Urothelium cell line (cell line): ENCODE measurements at regions not wholly inside any gene's neighbourhood (a gene's known extent, or its start where the extent isn't known, plus 50 kb on each side); places are given as distances from the start of the nearest gene placed in this dataset.

Source experiments
- DNase-seq: peaks from one replicate; pipeline ENCODE4 v3.0.0; 2011; ENCODE audit warnings: low spot score, mixed read lengths
- FAIRE-seq: peaks from 2 replicates; lab custom pipeline; 2011; peaks lifted over from hg19 to GRCh38; lab: Jason Lieb, UNC

GRCh38 chr14:94998110-94998509, 159.2 kb downstream of the DICER1 start:
- DNase-seq (no peak), FAIRE-seq (no peak)

GRCh38 chr14:94995551-94995950, 161.8 kb downstream of the DICER1 start:
- DNase-seq (no peak), FAIRE-seq (no peak)

GRCh38 chr14:94994245-94994644, 163.1 kb downstream of the DICER1 start:
- FAIRE-seq: no peak

GRCh38 chr14:94992046-94992445, 165.3 kb downstream of the DICER1 start:
- FAIRE-seq: no peak
- no peak for DNase-seq

More at GRCh38 chr14:94994245-94994644, 163.1 kb downstream of the DICER1 start:
- DNase-seq: no peak

GRCh38 chr14:94989946-94990345, 167.4 kb downstream of the DICER1 start:
- no peak for DNase-seq
- no peak for FAIRE-seq

GRCh38 chr14:94989417-94989816, 167.9 kb downstream of the DICER1 start:
- FAIRE-seq (no peak), DNase-seq (no peak)

GRCh38 chr14:94987409-94987808, 169.9 kb downstream of the DICER1 start:
- no peak for FAIRE-seq

GRCh38 chr14:94979891-94980290, 177.4 kb downstream of the DICER1 start:
- DNase-seq (no peak), FAIRE-seq (no peak)

More at GRCh38 chr14:94987409-94987808, 169.9 kb downstream of the DICER1 start:
- no peak for DNase-seq

GRCh38 chr14:94977016-94977415, 180.3 kb downstream of the DICER1 start:
- FAIRE-seq (no peak), DNase-seq (no peak)

GRCh38 chr14:94975366-94975765, 182.0 kb downstream of the DICER1 start:
- FAIRE-seq (no peak), DNase-seq (no peak)

GRCh38 chr14:94974893-94975292, 182.4 kb downstream of the DICER1 start:
- FAIRE-seq: no peak

GRCh38 chr14:94974422-94974821, 182.9 kb downstream of the DICER1 start:
- DNase-seq: no peak
- FAIRE-seq: no peak

More at GRCh38 chr14:94974893-94975292, 182.4 kb downstream of the DICER1 start:
- no peak for DNase-seq

- FAIRE-seq (no peak), DNase-seq (no peak)
Observed at GRCh38 chr14:94971750-94972149, 185.6 kb downstream of the DICER1 start.

GRCh38 chr14:94970941-94971730, 186.2 kb downstream of the DICER1 start:
- DNase-seq: no peak

GRCh38 chr14:94969766-94970165, 187.6 kb downstream of the DICER1 start:
- FAIRE-seq (no peak), DNase-seq (no peak)

More at GRCh38 chr14:94970941-94971730, 186.2 kb downstream of the DICER1 start:
- no peak for FAIRE-seq

- DNase-seq (no peak), FAIRE-seq (no peak)
Observed at GRCh38 chr14:94966868-94967267, 190.5 kb downstream of the DICER1 start.

- DNase-seq (no peak), FAIRE-seq (no peak)
Observed at GRCh38 chr14:94966344-94966743, 191.0 kb downstream of the DICER1 start.

- FAIRE-seq (no peak), DNase-seq (no peak)
Observed at GRCh38 chr14:94965551-94966313, 191.6 kb downstream of the DICER1 start.

GRCh38 chr14:94964931-94965330, 192.4 kb downstream of the DICER1 start:
- FAIRE-seq (no peak), DNase-seq (no peak)

GRCh38 chr14:94964181-94964580, 193.1 kb downstream of the DICER1 start:
- no peak for FAIRE-seq
- no peak for DNase-seq

- no peak for FAIRE-seq
- DNase-seq: no peak
Observed at GRCh38 chr14:94963051-94963450, 193.1 kb upstream of the GSC start.

- DNase-seq: no peak
- FAIRE-seq: no peak
Observed at GRCh38 chr14:94962166-94962575, 192.3 kb upstream of the GSC start.
